NB4 (cell line): ENCODE measurements at regions not wholly inside any gene's neighbourhood (a gene's known extent, or its start where the extent isn't known, plus 50 kb on each side); places are given as distances from the start of the nearest gene placed in this dataset.

Experiments used
- CTCF ChIP-seq: IDR thresholded peaks from one replicate; pipeline ENCODE4 v1.5.1; 2012; ENCODE audit warnings: low read depth, low read length
- MAX ChIP-seq: IDR thresholded peaks from 2 replicates; pipeline ENCODE4 v1.6.1; 2011; ENCODE audit warnings: low read depth, low read length
- POLR2A ChIP-seq: IDR thresholded peaks from 2 replicates; pipeline ENCODE4 v1.6.1; 2011; ENCODE audit warnings: mild to moderate bottlenecking; ENCODE audit not compliant: insufficient read length; ENCODE audit errors: extremely low read depth

GRCh38 chr2:40823478-40823877 lies 371.6 kb upstream of the SLC8A1 start:
- TF ChIP-seq CTCF (no peak), MAX (no peak), POLR2A (no peak)
